ENCODE measurements at regions not wholly inside any gene's neighbourhood (a gene's known extent, or its start where the extent isn't known, plus 50 kb on each side); places are given as distances from the start of the nearest gene placed in this dataset.

- H3K27ac ChIP-seq, result no peak overlapping the region
- no peaks in the 10 kb centered on the region for H3K36me3 ChIP-seq (replicated peaks in 1 of 2; ENCODE audit: insufficient read depth in 1 of 2, low read depth in 2 of 2)
- intact Hi-C loops (cut with DNase I), result no loop called here
- no peaks in the 10 kb centered on the region for H3K27me3 ChIP-seq
- ATAC-seq (no peak), DNase-seq (no peak)
- no peak overlapping the region for H3K4me3 ChIP-seq
- H3K9me3 ChIP-seq, result no peaks in the 10 kb centered on the region
- TF ChIP-seq CTCF (IDR thresholded peaks at IDR 0.05), result no peak
- H3K4me1 ChIP-seq, result peaks cover 9% of the 10 kb centered on the region
- WGBS, 2 donors, result 54 to 64% methylated on average over 2 of the region's 2 CpGs
Observed at GRCh38 chr2:377414-377813, 89.5 kb upstream of the ALKAL2 start.

DNA sequence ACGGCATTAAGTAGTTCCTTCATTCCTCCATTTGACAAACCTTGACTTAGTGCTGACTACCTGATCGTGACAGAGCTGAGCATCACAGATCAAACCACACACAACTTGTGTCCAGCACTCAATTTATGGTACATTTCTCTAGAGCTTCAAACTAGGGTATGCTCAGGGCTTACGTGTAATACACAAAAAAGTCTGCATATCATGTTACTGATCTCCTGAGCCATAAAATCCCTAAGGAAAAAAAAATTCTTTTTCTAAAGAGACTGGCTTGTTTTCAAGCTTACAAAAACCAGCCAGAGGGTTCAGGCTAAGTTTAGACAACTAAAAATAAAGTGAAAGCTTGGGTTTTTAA is 88.0 kb upstream of the ALKAL2 start:
- 43 to 49% methylated on average over 3 of the region's 3 CpGs for WGBS, 2 donors
- TF ChIP-seq POLR2A (IDR thresholded peaks at IDR 0.05) (no peak), CTCF (IDR thresholded peaks at IDR 0.05) (no peak)
- Histone ChIP-seq H3K4me3 (no peak overlapping the region), H3K27me3 (no peaks in the 10 kb centered on the region), H3K36me3 (replicated peaks in 1 of 2; ENCODE audit: insufficient read depth in 1 of 2, low read depth in 2 of 2) (no peaks in the 10 kb centered on the region), H3K4me1 (peaks cover 9% of the 10 kb centered on the region), H3K9me3 (no peaks in the 10 kb centered on the region), H3K27ac (peak overlapping the region in 2 of 4 donors; percentile 39 to 54)
- no peak for ATAC-seq
- DNase-seq, result no peak
- intact Hi-C loops (cut with DNase I), result no loop called here

- no peak for TF ChIP-seq POLR2A (IDR thresholded peaks at IDR 0.05)
- no peak for TF ChIP-seq CTCF (IDR thresholded peaks at IDR 0.05)
- peak overlapping the region in 2 of 4 donors; percentile 39 to 54 for H3K27ac ChIP-seq
- 42 to 50% methylated on average over 9 of the region's 9 CpGs for WGBS, 2 donors
- intact Hi-C loops (cut with DNase I), result no loop called here
- no peak overlapping the region for H3K4me3 ChIP-seq
- peaks cover 9% of the 10 kb centered on the region for H3K4me1 ChIP-seq
- DNase-seq (no peak), ATAC-seq (no peak)
- H3K36me3 ChIP-seq (replicated peaks in 1 of 2; ENCODE audit: insufficient read depth in 1 of 2, low read depth in 2 of 2), result no peaks in the 10 kb centered on the region
- H3K9me3 ChIP-seq, result no peaks in the 10 kb centered on the region
- no peaks in the 10 kb centered on the region for H3K27me3 ChIP-seq
Observed at GRCh38 chr2:375270-375955, 87.5 kb upstream of the ALKAL2 start.

- Histone ChIP-seq H3K4me3 (no peak overlapping the region), H3K27me3 (no peaks in the 10 kb centered on the region), H3K9me3 (no peaks in the 10 kb centered on the region), H3K27ac (no peak overlapping the region), H3K36me3 (replicated peaks in 1 of 2; ENCODE audit: insufficient read depth in 1 of 2, low read depth in 2 of 2) (no peaks in the 10 kb centered on the region), H3K4me1 (peaks cover 5% of the 10 kb centered on the region)
- TF ChIP-seq POLR2A (IDR thresholded peaks at IDR 0.05) (no peak), CTCF (IDR thresholded peaks at IDR 0.05) (no peak)
- ATAC-seq (no peak), DNase-seq (no peak)
- intact Hi-C loops (cut with DNase I), result no loop called here
- 48 to 63% methylated on average over 5 of the region's 5 CpGs for WGBS, 2 donors
Observed at GRCh38 chr2:368386-368785, 80.5 kb upstream of the ALKAL2 start.

DNA sequence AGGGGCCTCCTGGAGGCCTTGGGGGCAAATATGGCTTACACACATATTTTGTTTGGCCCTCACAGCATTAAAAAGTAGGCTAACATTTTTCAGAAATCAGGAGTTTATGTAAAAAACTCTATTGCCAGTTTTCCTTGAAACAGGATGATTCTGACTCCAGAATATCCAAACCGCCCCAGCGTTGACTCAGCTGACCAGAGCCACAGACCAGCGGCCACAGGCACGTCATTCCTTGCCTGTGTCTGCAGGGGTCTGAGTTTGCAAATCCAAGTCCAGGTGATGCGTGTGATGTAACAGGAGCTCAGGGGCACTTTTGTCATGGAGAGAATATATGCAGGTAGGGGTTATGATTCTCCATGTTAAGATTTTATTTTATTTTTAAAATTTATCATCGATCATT is 79.4 kb upstream of the ALKAL2 start:
- Histone ChIP-seq H3K36me3 (replicated peaks in 1 of 2; ENCODE audit: insufficient read depth in 1 of 2, low read depth in 2 of 2) (no peaks in the 10 kb centered on the region), H3K27ac (no peak overlapping the region), H3K27me3 (no peaks in the 10 kb centered on the region), H3K9me3 (no peaks in the 10 kb centered on the region), H3K4me1 (peaks cover 5% of the 10 kb centered on the region), H3K4me3 (no peak overlapping the region)
- intact Hi-C loops (cut with DNase I), result no loop called here
- DNase-seq (no peak), ATAC-seq (no peak)
- TF ChIP-seq CTCF (IDR thresholded peaks at IDR 0.05) (no peak), POLR2A (IDR thresholded peaks at IDR 0.05) (no peak)
- 79 to 89% methylated on average over 6 of the region's 6 CpGs for WGBS, 2 donors

Data from body of pancreas (tissue), 4 donors.